Psoas muscle (tissue), 7 donors: ENCODE measurements at regions not wholly inside any gene's neighbourhood (a gene's known extent, or its start where the extent isn't known, plus 50 kb on each side); places are given as distances from the start of the nearest gene placed in this dataset.

Experiments
- ATAC-seq, 4 donors: fragments of 200-7000 bp; cut with Tn5 transposase; one replicate each; pipeline ENCODE4 v1.9.1; 2020; ENCODE audit warnings: moderate library complexity in 3 of 4, mild to moderate bottlenecking in 2 of 4
- DNase-seq, 2 donors: peaks; one replicate each; pipeline ENCODE4 v3.0.0-alpha.2; 2020
- H3K27ac ChIP-seq: fragments of 200-600 bp; one replicate; pipeline ENCODE4 v1.8.0; 2022
- H3K27me3 ChIP-seq, 3 donors: fragments of 200-600 bp in 1 of 3; one replicate each; pipeline versions ENCODE4 v1.6.1 to v1.8.0; 2013 to 2022; ENCODE audit warnings: low read length in 2 of 3, mild to moderate bottlenecking in 2 of 3, moderate library complexity in 1 of 3; ENCODE audit not compliant: insufficient read depth in 3 of 3
- H3K36me3 ChIP-seq, 2 donors: fragments of 200-600 bp in 1 of 2; one replicate each; pipeline versions ENCODE4 v1.6.1 to v1.8.0; 2013 to 2022; ENCODE audit warnings: low read depth in 1 of 2, mild to moderate bottlenecking in 1 of 2, moderate library complexity in 1 of 2; ENCODE audit not compliant: insufficient read depth in 1 of 2
- H3K4me1 ChIP-seq: fragments of 200-600 bp; one replicate; pipeline ENCODE4 v1.8.0; 2022
- H3K4me3 ChIP-seq: fragments of 200-600 bp; one replicate; pipeline ENCODE4 v1.8.0; 2022; ENCODE audit warnings: mild to moderate bottlenecking
- H3K9me3 ChIP-seq: fragments of 200-600 bp; one replicate; pipeline ENCODE4 v1.8.0; 2022
- CTCF ChIP-seq: fragments of 200-600 bp; IDR thresholded peaks from one replicate; pipeline ENCODE4 v1.8.0; 2022; ENCODE audit warnings: antibody characterized with exemption
- WGBS, 3 donors: extraction: QIAGEN DNeasy Blood & Tissue Kit; methylation state at CpG; one replicate each; pipeline versions ENCODE4 v1.1.6 to v1.1.7; 2013; 5-methylcytosine and 5-hydroxymethylcytosine counted together
- intact Hi-C, 2 donors: fragments of 100-400 bp; cut with DNase I; formaldehyde crosslinking; loops; one replicate each; pipeline versions ENCODE4 v1.11.0 to v1.14.2; 2022
- donor health status: healthy with polysubstance abuse.
- donor health status: DM: no; HTN: no; CAD: no; lungs with moderate emphysema.
- donor health status: Bipolar disorder and iron deficiency.
- donor health status: healthy.
- donor health status: DM: yes; HTN: yes; CAD: no.
- donor health status: DM: no; HTN: no; CAD: no.
- donor health status: DM: yes; HTN: yes; CAD: no.

- no peak for TF ChIP-seq CTCF
- intact Hi-C loops = no loop called here
- WGBS, 3 donors = 77% methylated on average over 2 of the region's 2 CpGs
- no peak overlapping the region for H3K4me3 ChIP-seq
- H3K27ac ChIP-seq = no peak overlapping the region
- no peaks in the 10 kb centered on the region for H3K9me3 ChIP-seq
- no peak for ATAC-seq
- H3K36me3 ChIP-seq = no peaks in the 10 kb centered on the region
- H3K27me3 ChIP-seq = no peaks in the 10 kb centered on the region
- H3K4me1 ChIP-seq = no peaks in the 10 kb centered on the region
- DNase-seq = no peak
These were observed 572.7 kb downstream of the EPHA4 start for GRCh38 chr2:220999356-220999755.

DNA sequence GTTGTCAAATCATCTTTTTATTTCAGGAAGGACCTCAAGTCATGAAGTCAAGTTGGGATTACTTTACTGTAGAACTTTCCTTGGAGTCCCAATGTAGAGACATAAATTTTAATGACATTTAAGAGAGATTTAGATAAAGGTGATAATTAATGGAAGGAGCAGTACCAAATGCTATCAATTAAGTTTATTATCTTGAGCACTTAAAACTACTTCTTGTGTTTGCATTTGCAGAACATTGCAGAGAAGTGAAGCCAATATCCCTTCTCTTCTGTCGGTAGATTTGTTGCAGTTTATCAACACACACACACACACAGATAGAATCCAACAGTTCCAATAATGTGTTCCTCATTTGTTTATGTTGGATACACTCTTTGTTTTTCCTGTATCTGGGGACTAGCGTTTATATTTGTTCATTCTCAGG, 570.7 kb downstream of the EPHA4 start:
- TF ChIP-seq CTCF = no peak
- H3K4me3 ChIP-seq = no peak overlapping the region
- no peaks in the 10 kb centered on the region for H3K36me3 ChIP-seq
- H3K27ac ChIP-seq = no peak overlapping the region
- 42 to 46% (median 43%) methylated on average over 2 of the region's 2 CpGs for WGBS, 3 donors
- H3K27me3 ChIP-seq = no peaks in the 10 kb centered on the region
- intact Hi-C loops = no loop called here
- H3K4me1 ChIP-seq = no peaks in the 10 kb centered on the region
- no peaks in the 10 kb centered on the region for H3K9me3 ChIP-seq
- ATAC-seq = no peak
- DNase-seq = no peak

GRCh38 chr2:221002101-221002685, 569.9 kb downstream of the EPHA4 start:
- intact Hi-C loops = no loop called here
- H3K9me3 ChIP-seq = no peaks in the 10 kb centered on the region
- H3K27ac ChIP-seq = no peak overlapping the region
- no peaks in the 10 kb centered on the region for H3K4me1 ChIP-seq
- no peak overlapping the region for H3K4me3 ChIP-seq
- DNase-seq = no peak
- H3K36me3 ChIP-seq = no peaks in the 10 kb centered on the region
- H3K27me3 ChIP-seq = no peaks in the 10 kb centered on the region
- TF ChIP-seq CTCF = no peak
- no peak for ATAC-seq
- 0 to 34% (median 0%) methylated on average over 1 of the region's 1 CpG for WGBS, 3 donors

- intact Hi-C loops = no loop called here
- no peaks in the 10 kb centered on the region for H3K4me1 ChIP-seq
- no peaks in the 10 kb centered on the region for H3K36me3 ChIP-seq
- WGBS, 3 donors = 84 to 89% (median 87%) methylated on average over 3 of the region's 3 CpGs
- H3K27me3 ChIP-seq = no peaks in the 10 kb centered on the region
- H3K27ac ChIP-seq = no peak overlapping the region
- H3K4me3 ChIP-seq = no peak overlapping the region
- H3K9me3 ChIP-seq = no peaks in the 10 kb centered on the region
- no peak for ATAC-seq
- DNase-seq = no peak
- no peak for TF ChIP-seq CTCF
These were observed 566.8 kb downstream of the EPHA4 start for GRCh38 chr2:221005338-221005737.

DNA sequence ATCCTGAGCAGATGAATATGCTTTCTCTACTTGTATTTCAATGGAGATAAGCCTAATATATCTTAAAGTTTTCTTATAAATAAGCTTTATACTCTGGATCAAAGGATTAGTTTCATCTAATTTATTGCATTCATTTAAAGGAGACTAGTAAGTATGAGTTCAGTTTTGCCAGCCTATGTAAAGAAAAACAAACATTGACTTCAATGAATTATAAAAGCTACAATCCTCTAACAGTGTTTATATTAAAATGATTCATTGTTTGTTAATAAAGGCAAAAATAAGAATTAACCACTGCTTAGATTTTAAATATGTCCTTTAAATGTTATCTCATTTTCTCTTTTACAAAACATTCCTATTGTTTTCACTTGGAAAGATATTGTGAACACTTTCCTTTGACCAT, 566.0 kb downstream of the EPHA4 start:
- no peaks in the 10 kb centered on the region for H3K9me3 ChIP-seq
- no peaks in the 10 kb centered on the region for H3K36me3 ChIP-seq
- intact Hi-C loops = no loop called here
- no peak for DNase-seq
- no peaks in the 10 kb centered on the region for H3K4me1 ChIP-seq
- H3K27ac ChIP-seq = no peak overlapping the region
- no peak overlapping the region for H3K4me3 ChIP-seq
- H3K27me3 ChIP-seq = no peaks in the 10 kb centered on the region
- no peak for TF ChIP-seq CTCF
- ATAC-seq = no peak
